ENCODE measurements at regions not wholly inside any gene's neighbourhood (a gene's known extent, or its start where the extent isn't known, plus 50 kb on each side); places are given as distances from the start of the nearest gene placed in this dataset.

- Histone ChIP-seq H3K79me2 (ENCODE audit: low read length) (no peaks in the 10 kb centered on the region), H3K27ac (ENCODE audit: low read length) (no peak overlapping the region), H3K4me2 (ENCODE audit: low read length) (no peak overlapping the region), H3K9me2 (replicated peaks; ENCODE audit: low read length) (no peaks in the 10 kb centered on the region), H3K4me3 (ENCODE audit: low read length) (no peak overlapping the region), H2AFZ (ENCODE audit: low read length) (no peak overlapping the region), H3F3A (ENCODE audit: low read length, unreplicated experiment) (no peaks in the 10 kb centered on the region), H3K4me1 (ENCODE audit: insufficient read depth, low read length) (no peaks in the 10 kb centered on the region), H3K27me3 (ENCODE audit: low read length) (peaks cover 48% of the 10 kb centered on the region), H3K9me3 (ENCODE audit: low read length) (no peaks in the 10 kb centered on the region), H3K9ac (ENCODE audit: low read length) (no peak overlapping the region), H3K36me3 (ENCODE audit: low read depth, low read length) (no peaks in the 10 kb centered on the region), H4K20me1 (ENCODE audit: low read length) (no peaks in the 10 kb centered on the region)
- intact Hi-C loops (cut with micrococcal nuclease): no loop called here
- ChIA-PET POLR2A (ENCODE audit: unreplicated experiment) (no interaction called here), CTCF (no interaction called here)
- TF ChIP-seq EZH2phosphoT487 (IDR thresholded peaks at IDR 0.05; ENCODE audit: borderline replicate concordance, low read length): no peak
- no peak for TF ChIP-seq EZH2 (IDR thresholded peaks at IDR 0.05; ENCODE audit: low read length, unreplicated experiment)
- TF ChIP-seq CTCF (conservative IDR thresholded peaks at IDR 0.05; ENCODE audit: low read depth, low read length): no peak
- BruUV-seq (replicated peaks): no TSS peak
- DNase-seq: no peak
- no peak for ATAC-seq
Observed at GRCh38 chr6:166222631-166223030, 55.0 kb upstream of the TBXT start.

GRCh38 chr6:166221636-166222035, 54.0 kb upstream of the TBXT start:
- ATAC-seq (no peak), DNase-seq (no peak)
- H3K79me2 ChIP-seq (ENCODE audit: low read length): no peaks in the 10 kb centered on the region
- H3K27me3 ChIP-seq (ENCODE audit: low read length): peaks cover 38% of the 10 kb centered on the region
- no peaks in the 10 kb centered on the region for H3K9me3 ChIP-seq (ENCODE audit: low read length)
- no peak overlapping the region for H3K9ac ChIP-seq (ENCODE audit: low read length)
- BruUV-seq (replicated peaks): no TSS peak
- no peaks in the 10 kb centered on the region for H3K9me2 ChIP-seq (replicated peaks; ENCODE audit: low read length)
- H3K4me1 ChIP-seq (ENCODE audit: insufficient read depth, low read length): no peaks in the 10 kb centered on the region
- H3K4me3 ChIP-seq (ENCODE audit: low read length): no peak overlapping the region
- ChIA-PET CTCF (no interaction called here), POLR2A (ENCODE audit: unreplicated experiment) (no interaction called here)
- no peaks in the 10 kb centered on the region for H4K20me1 ChIP-seq (ENCODE audit: low read length)
- no peak overlapping the region for H2AFZ ChIP-seq (ENCODE audit: low read length)
- intact Hi-C loops (cut with micrococcal nuclease): no loop called here
- H3F3A ChIP-seq (ENCODE audit: low read length, unreplicated experiment): no peaks in the 10 kb centered on the region
- no peak overlapping the region for H3K27ac ChIP-seq (ENCODE audit: low read length)
- no peak overlapping the region for H3K4me2 ChIP-seq (ENCODE audit: low read length)
- TF ChIP-seq EZH2 (IDR thresholded peaks at IDR 0.05; ENCODE audit: low read length, unreplicated experiment) (no peak), EZH2phosphoT487 (IDR thresholded peaks at IDR 0.05; ENCODE audit: borderline replicate concordance, low read length) (no peak), CTCF (conservative IDR thresholded peaks at IDR 0.05; ENCODE audit: low read depth, low read length) (no peak)
- no peaks in the 10 kb centered on the region for H3K36me3 ChIP-seq (ENCODE audit: low read depth, low read length)

GRCh38 chr6:166221040-166221439, 53.4 kb upstream of the TBXT start:
- ChIA-PET CTCF (no interaction called here), POLR2A (ENCODE audit: unreplicated experiment) (no interaction called here)
- no TSS peak for BruUV-seq (replicated peaks)
- H3K4me3 ChIP-seq (ENCODE audit: low read length): no peak overlapping the region
- H3K9me3 ChIP-seq (ENCODE audit: low read length): no peaks in the 10 kb centered on the region
- H3K36me3 ChIP-seq (ENCODE audit: low read depth, low read length): no peaks in the 10 kb centered on the region
- no peak overlapping the region for H3K4me2 ChIP-seq (ENCODE audit: low read length)
- no peaks in the 10 kb centered on the region for H3F3A ChIP-seq (ENCODE audit: low read length, unreplicated experiment)
- no peaks in the 10 kb centered on the region for H3K4me1 ChIP-seq (ENCODE audit: insufficient read depth, low read length)
- no peaks in the 10 kb centered on the region for H3K79me2 ChIP-seq (ENCODE audit: low read length)
- TF ChIP-seq EZH2 (IDR thresholded peaks at IDR 0.05; ENCODE audit: low read length, unreplicated experiment): no peak
- no peak for TF ChIP-seq EZH2phosphoT487 (IDR thresholded peaks at IDR 0.05; ENCODE audit: borderline replicate concordance, low read length)
- TF ChIP-seq CTCF (conservative IDR thresholded peaks at IDR 0.05; ENCODE audit: low read depth, low read length): no peak
- ATAC-seq (no peak), DNase-seq (no peak)
- intact Hi-C loops (cut with micrococcal nuclease): no loop called here
- H3K9ac ChIP-seq (ENCODE audit: low read length): no peak overlapping the region
- H3K9me2 ChIP-seq (replicated peaks; ENCODE audit: low read length): no peaks in the 10 kb centered on the region
- H4K20me1 ChIP-seq (ENCODE audit: low read length): no peaks in the 10 kb centered on the region
- H3K27me3 ChIP-seq (ENCODE audit: low read length): peaks cover 34% of the 10 kb centered on the region
- no peak overlapping the region for H2AFZ ChIP-seq (ENCODE audit: low read length)
- H3K27ac ChIP-seq (ENCODE audit: low read length): no peak overlapping the region

All from PC-3 (cell line).